IPS DF 6.9 (cell line): ENCODE measurements at regions not wholly inside any gene's neighbourhood (a gene's known extent, or its start where the extent isn't known, plus 50 kb on each side); places are given as distances from the start of the nearest gene placed in this dataset.

Experiments
- DNase-seq: peaks from one replicate; pipeline ENCODE4 v3.0.0-alpha.2; 2013; ENCODE audit warnings: low read depth, low spot score
- H3K27ac ChIP-seq: one replicate; pipeline ENCODE4 v1.5.1; 2013; ENCODE audit warnings: low read length, control low read depth
- H3K27me3 ChIP-seq: 2 replicates; pipeline ENCODE4 v1.6.1; 2013; ENCODE audit warnings: mild to moderate bottlenecking, low read length; ENCODE audit not compliant: control insufficient read depth, insufficient read depth
- H3K36me3 ChIP-seq: 2 replicates; pipeline ENCODE4 v1.6.1; 2013; ENCODE audit warnings: low read length; ENCODE audit not compliant: control insufficient read depth, insufficient read depth
- H3K4me1 ChIP-seq: 2 replicates; pipeline ENCODE4 v1.6.1; 2013; ENCODE audit warnings: low read length; ENCODE audit not compliant: control insufficient read depth, insufficient read depth
- H3K4me3 ChIP-seq: 2 replicates; pipeline ENCODE4 v1.5.1; 2013; ENCODE audit warnings: mild to moderate bottlenecking, low read length
- H3K9me3 ChIP-seq: 2 replicates; pipeline ENCODE4 v1.6.1; 2013; ENCODE audit warnings: low read length, inconsistent platforms; ENCODE audit not compliant: control insufficient read depth, insufficient read depth
- WGBS: extraction: QIAGEN DNeasy Blood & Tissue Kit; methylation state at CpG from one replicate; pipeline ENCODE4 v1.1.7; 2013; ENCODE audit warnings: mixed read lengths, missing lambda C conversion rate; ENCODE audit not compliant: insufficient read length, insufficient coverage; 5-methylcytosine and 5-hydroxymethylcytosine counted together

DNA sequence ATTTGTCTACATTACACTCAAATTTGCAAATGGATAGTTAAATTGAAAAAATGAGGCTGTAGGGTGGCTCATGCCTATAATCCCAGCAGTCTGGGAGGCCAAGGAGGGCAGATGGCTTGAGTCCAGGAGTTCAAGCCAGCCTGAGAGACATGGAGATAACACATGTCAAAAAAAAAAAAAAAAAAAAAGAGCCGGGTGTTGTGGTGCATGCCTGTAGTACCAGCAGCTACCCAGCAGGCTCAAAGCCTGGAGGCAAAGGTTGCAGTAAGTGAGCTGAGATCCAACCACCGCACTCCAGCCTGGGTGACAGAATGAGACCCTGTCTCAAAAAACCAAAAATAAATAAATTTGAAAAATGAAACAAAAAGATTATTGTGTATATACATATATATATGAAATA is 119.9 kb upstream of the MGAT4C start:
- no peak overlapping the region for H3K27ac ChIP-seq
- no peaks in the 10 kb centered on the region for H3K4me1 ChIP-seq
- no peaks in the 10 kb centered on the region for H3K36me3 ChIP-seq
- no peaks in the 10 kb centered on the region for H3K27me3 ChIP-seq
- no peaks in the 10 kb centered on the region for H3K9me3 ChIP-seq
- WGBS, result no CpG with 5 or more reads among the region's 2 CpGs
- H3K4me3 ChIP-seq, result no peak overlapping the region
- DNase-seq, result peak; percentile 20

DNA sequence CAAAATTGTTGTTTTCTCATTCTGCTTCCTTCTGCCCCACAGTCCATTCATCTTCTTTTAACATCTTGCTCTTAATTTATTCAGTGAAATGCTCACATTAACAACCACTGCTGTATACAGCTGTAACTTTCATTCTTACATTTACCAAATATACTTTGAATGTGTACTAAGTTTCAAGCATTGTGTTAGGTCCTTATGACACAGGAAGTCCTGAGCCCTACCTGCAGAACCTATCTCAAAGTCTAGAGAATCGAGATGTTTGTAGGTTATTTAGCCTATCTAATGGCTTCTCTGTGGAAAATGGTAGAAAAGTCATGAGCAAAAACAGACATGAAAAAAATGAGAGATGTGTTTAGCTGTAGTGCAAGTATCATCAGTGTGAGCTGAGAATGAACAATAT is 117.6 kb upstream of the MGAT4C start:
- no peak overlapping the region for H3K4me3 ChIP-seq
- H3K27me3 ChIP-seq, result no peaks in the 10 kb centered on the region
- no peak overlapping the region for H3K27ac ChIP-seq
- no peaks in the 10 kb centered on the region for H3K4me1 ChIP-seq
- no peaks in the 10 kb centered on the region for H3K9me3 ChIP-seq
- no peaks in the 10 kb centered on the region for H3K36me3 ChIP-seq
- DNase-seq, result no peak
- WGBS, result no CpG with 5 or more reads among the region's 1 CpG

DNA sequence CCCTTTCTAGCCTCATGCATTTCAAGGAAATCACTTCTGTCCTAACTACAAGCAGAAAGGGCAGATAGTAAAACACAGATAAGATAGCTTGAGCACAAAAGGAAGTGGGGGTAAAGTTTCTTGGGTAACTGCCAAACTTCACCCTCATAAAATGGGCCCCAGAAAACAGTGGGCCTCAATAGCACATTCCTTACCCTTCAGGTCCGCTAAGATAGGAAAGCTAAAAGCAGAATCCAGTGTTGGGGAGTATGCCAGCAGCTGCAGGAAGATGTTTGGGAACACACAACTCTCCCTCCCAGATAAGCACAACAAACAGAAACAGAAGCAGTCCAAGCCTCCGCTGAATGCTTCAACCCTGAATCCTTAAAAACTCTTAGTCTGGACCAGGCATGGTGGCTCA is 110.9 kb upstream of the MGAT4C start:
- H3K36me3 ChIP-seq, result no peaks in the 10 kb centered on the region
- H3K27me3 ChIP-seq, result no peaks in the 10 kb centered on the region
- H3K9me3 ChIP-seq, result no peaks in the 10 kb centered on the region
- no peak overlapping the region for H3K27ac ChIP-seq
- H3K4me3 ChIP-seq, result no peak overlapping the region
- no CpG with 5 or more reads among the region's 2 CpGs for WGBS
- H3K4me1 ChIP-seq, result no peaks in the 10 kb centered on the region
- DNase-seq, result no peak

DNA sequence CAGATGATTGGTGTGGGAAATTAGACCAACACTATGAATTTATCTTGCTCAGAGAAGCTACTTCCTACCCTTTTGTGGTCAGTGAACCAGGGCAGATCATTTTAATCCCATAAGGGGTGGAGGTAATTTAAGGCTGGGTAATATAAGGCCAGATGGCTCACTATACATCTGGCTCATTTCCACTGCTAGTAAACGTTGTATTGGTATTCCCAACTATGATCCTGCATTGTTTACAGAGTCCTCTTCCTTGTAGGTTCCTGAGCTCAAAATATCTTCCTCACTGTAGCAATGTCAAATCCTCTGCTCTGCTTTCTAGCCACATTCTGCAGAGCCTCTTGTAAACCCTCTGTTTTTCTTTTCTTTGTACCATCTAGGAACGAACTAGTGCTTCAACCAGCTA is 93.0 kb upstream of the MGAT4C start:
- Histone ChIP-seq H3K4me1 (no peaks in the 10 kb centered on the region), H3K9me3 (no peaks in the 10 kb centered on the region), H3K27ac (no peak overlapping the region), H3K27me3 (no peaks in the 10 kb centered on the region), H3K36me3 (no peaks in the 10 kb centered on the region), H3K4me3 (no peak overlapping the region)
- DNase-seq, result no peak
- no CpG with 5 or more reads among the region's 2 CpGs for WGBS

DNA sequence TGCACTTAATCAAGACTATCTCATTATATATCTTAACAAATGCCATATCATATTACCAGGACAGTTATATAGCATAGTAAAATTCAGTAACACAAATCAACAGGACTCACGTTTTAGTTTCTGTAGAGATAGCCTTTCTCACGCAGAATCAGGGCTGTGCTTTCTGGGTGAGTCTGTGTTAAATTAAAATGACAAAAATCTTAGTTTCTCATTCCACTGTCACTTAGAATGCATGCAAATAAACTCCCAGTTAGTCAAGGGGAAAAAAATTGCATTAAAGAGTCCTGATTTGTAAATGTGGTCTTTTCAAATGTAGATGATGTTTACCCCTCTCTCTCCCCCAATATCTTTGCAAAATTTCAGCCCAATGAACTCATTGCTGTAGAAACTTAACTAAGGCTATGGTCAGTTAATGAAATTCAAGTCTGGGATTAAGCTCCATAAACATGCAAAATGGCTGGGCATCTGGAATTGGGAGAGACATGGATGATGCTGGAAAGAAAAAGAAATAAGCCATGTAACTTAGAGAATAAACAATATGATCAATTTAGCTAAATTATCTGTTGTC is 77.8 kb upstream of the MGAT4C start:
- Histone ChIP-seq H3K27me3 (no peaks in the 10 kb centered on the region), H3K27ac (no peak overlapping the region), H3K4me3 (no peak overlapping the region), H3K36me3 (no peaks in the 10 kb centered on the region), H3K9me3 (no peaks in the 10 kb centered on the region), H3K4me1 (peaks cover 1% of the 10 kb centered on the region; the same call in 1 of the 2 replicates)
- no CpG with 5 or more reads among the region's 2 CpGs for WGBS
- no peak for DNase-seq

DNA sequence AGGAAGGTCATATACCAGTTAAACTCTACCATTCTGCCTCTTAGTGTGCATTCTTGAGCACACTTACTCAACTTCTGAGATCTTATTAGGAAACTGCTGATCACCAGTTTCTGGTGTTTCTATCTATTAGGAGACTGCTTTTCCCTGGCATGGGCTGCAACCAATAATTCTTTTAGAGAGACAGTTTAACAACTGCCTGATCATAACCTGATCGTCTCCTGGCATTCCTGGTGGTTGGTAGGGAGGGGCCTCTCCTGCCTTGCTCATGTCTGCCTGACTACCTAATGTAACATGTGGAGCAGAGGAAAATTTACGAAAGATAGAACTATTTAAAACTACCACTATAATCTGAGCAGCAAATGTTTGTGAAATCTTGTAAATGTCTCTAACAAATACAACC is 75.3 kb upstream of the MGAT4C start:
- H3K4me1 ChIP-seq, result peaks cover 1% of the 10 kb centered on the region; the same call in 1 of the 2 replicates
- no peak overlapping the region for H3K27ac ChIP-seq
- DNase-seq, result no peak
- H3K36me3 ChIP-seq, result no peaks in the 10 kb centered on the region
- H3K4me3 ChIP-seq, result no peak overlapping the region
- H3K9me3 ChIP-seq, result no peaks in the 10 kb centered on the region
- H3K27me3 ChIP-seq, result no peaks in the 10 kb centered on the region
- WGBS, result no CpG with 5 or more reads among the region's 2 CpGs

DNA sequence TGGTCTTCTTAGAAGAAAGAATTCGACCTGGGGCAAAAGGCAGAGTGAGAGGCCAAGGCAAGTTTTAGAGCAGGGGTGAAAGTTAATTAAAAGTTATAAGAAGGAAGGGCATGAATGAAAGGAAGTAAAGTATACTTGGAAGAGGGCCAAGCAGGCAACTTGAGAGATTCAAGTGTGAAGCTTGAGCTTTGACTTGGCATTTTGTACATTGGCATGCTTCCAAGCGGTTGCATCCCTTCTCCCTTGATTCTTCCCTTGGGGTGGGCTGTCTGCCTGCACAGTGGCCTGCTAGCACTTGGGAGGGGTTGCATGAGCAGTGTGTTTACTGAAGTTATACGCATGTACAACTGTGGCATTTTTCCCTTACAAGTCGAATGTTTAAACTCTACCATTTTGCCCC is 74.8 kb upstream of the MGAT4C start:
- no peak overlapping the region for H3K4me3 ChIP-seq
- no peaks in the 10 kb centered on the region for H3K9me3 ChIP-seq
- H3K27ac ChIP-seq, result no peak overlapping the region
- peaks cover 1% of the 10 kb centered on the region; the same call in 1 of the 2 replicates for H3K4me1 ChIP-seq
- no peaks in the 10 kb centered on the region for H3K36me3 ChIP-seq
- DNase-seq, result no peak
- WGBS, result no CpG with 5 or more reads among the region's 4 CpGs
- no peaks in the 10 kb centered on the region for H3K27me3 ChIP-seq

DNA sequence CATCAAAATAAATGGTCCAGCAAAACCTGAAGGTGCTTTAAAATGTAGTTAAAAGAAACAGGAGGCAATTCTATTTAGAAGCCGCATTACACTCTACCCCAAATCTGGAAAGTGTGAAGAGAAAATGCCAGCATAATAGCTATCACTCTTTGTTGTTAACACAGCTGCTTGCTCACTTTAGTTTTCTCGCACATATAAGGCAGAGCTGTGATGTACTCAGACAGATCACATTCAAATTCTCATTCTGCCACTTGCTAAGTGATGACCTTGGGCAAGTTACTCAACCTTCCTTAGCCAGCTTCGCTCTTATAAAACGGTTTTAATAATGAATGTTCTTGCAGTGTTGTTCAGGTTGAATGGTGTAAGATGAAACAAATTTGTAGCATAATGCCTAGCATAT is 56.0 kb upstream of the MGAT4C start:
- Histone ChIP-seq H3K27ac (no peak overlapping the region), H3K4me3 (no peak overlapping the region), H3K27me3 (no peaks in the 10 kb centered on the region), H3K9me3 (no peaks in the 10 kb centered on the region), H3K4me1 (no peaks in the 10 kb centered on the region), H3K36me3 (no peaks in the 10 kb centered on the region)
- no peak for DNase-seq
- no CpG with 5 or more reads among the region's 4 CpGs for WGBS
